ENCODE measurements at regions not wholly inside any gene's neighbourhood (a gene's known extent, or its start where the extent isn't known, plus 50 kb on each side); places are given as distances from the start of the nearest gene placed in this dataset.
"Not testable (repeated sequence)": the region's sequence is repeated elsewhere in the genome, so short reads cannot be mapped to it uniquely, and the experiment has no call there.

- Histone ChIP-seq H3K27ac (ENCODE audit: low read depth, low read length) (no peak overlapping the region), H3K4me1 (ENCODE audit: insufficient read depth, low read length) (no peaks in the 10 kb centered on the region), H3K36me3 (ENCODE audit: insufficient read depth, low read length) (no peaks in the 10 kb centered on the region), H3K4me3 (ENCODE audit: insufficient read depth, low read depth, low read length) (no peak overlapping the region), H4K20me1 (ENCODE audit: insufficient read depth, low read length) (no peaks in the 10 kb centered on the region), H3K9me3 (ENCODE audit: insufficient read depth, low read depth, low read length) (no peaks in the 10 kb centered on the region), H2AFZ (ENCODE audit: low read depth, low read length) (no peak overlapping the region), H3K27me3 (ENCODE audit: insufficient read depth, low read length) (no peaks in the 10 kb centered on the region), H3K79me2 (ENCODE audit: insufficient read depth, low read length) (no peaks in the 10 kb centered on the region), H3K9ac (ENCODE audit: low read length) (no peak overlapping the region), H3K4me2 (ENCODE audit: low read length) (no peak overlapping the region)
- H3K27me3 Mint-ChIP-seq (ENCODE audit: low read depth, unreplicated experiment), result no peaks in the 10 kb centered on the region
- no peak overlapping the region for H3K27ac Mint-ChIP-seq (ENCODE audit: unreplicated experiment)
- no peak for TF ChIP-seq EZH2 (IDR thresholded peaks at IDR 0.05; ENCODE audit: insufficient read depth, low read length)
- TF ChIP-seq CTCF (IDR thresholded peaks at IDR 0.05; ENCODE audit: insufficient read depth, low read depth, low read length), result no peak
- DNase-seq (ENCODE audit: low read depth) (no peak), FAIRE-seq (no peak)
- H3K4me1 Mint-ChIP-seq (ENCODE audit: low read depth, unreplicated experiment), result peaks cover 7% of the 10 kb centered on the region
- H3K9me3 Mint-ChIP-seq (ENCODE audit: unreplicated experiment), result peaks cover 5% of the 10 kb centered on the region
- no peak overlapping the region for H3K4me3 Mint-ChIP-seq (ENCODE audit: unreplicated experiment)
- no peaks in the 10 kb centered on the region for H3K36me3 Mint-ChIP-seq (ENCODE audit: low read depth, unreplicated experiment)
Measured at GRCh38 chr2:41206004-41206403, 754.1 kb upstream of the SLC8A1 start.

GRCh38 chr2:41207578-41207977 is 755.7 kb upstream of the SLC8A1 start:
- Histone ChIP-seq H3K79me2 (ENCODE audit: insufficient read depth, low read length) (no peaks in the 10 kb centered on the region), H4K20me1 (ENCODE audit: insufficient read depth, low read length) (no peaks in the 10 kb centered on the region), H2AFZ (ENCODE audit: low read depth, low read length) (no peak overlapping the region), H3K9ac (ENCODE audit: low read length) (no peak overlapping the region), H3K4me2 (ENCODE audit: low read length) (no peak overlapping the region), H3K4me1 (ENCODE audit: insufficient read depth, low read length) (no peaks in the 10 kb centered on the region), H3K27me3 (ENCODE audit: insufficient read depth, low read length) (no peaks in the 10 kb centered on the region), H3K27ac (ENCODE audit: low read depth, low read length) (no peak overlapping the region), H3K9me3 (ENCODE audit: insufficient read depth, low read depth, low read length) (peaks cover 2% of the 10 kb centered on the region), H3K4me3 (ENCODE audit: insufficient read depth, low read depth, low read length) (no peak overlapping the region), H3K36me3 (ENCODE audit: insufficient read depth, low read length) (no peaks in the 10 kb centered on the region)
- peaks cover 6% of the 10 kb centered on the region for H3K4me1 Mint-ChIP-seq (ENCODE audit: low read depth, unreplicated experiment)
- TF ChIP-seq CTCF (IDR thresholded peaks at IDR 0.05; ENCODE audit: insufficient read depth, low read depth, low read length), result no peak
- no peak for TF ChIP-seq EZH2 (IDR thresholded peaks at IDR 0.05; ENCODE audit: insufficient read depth, low read length)
- no peak for DNase-seq (ENCODE audit: low read depth)
- no peak for FAIRE-seq
- no peak overlapping the region for H3K27ac Mint-ChIP-seq (ENCODE audit: unreplicated experiment)
- H3K36me3 Mint-ChIP-seq (ENCODE audit: low read depth, unreplicated experiment), result no peaks in the 10 kb centered on the region
- no peaks in the 10 kb centered on the region for H3K27me3 Mint-ChIP-seq (ENCODE audit: low read depth, unreplicated experiment)
- no peak overlapping the region for H3K4me3 Mint-ChIP-seq (ENCODE audit: unreplicated experiment)
- peaks cover 5% of the 10 kb centered on the region for H3K9me3 Mint-ChIP-seq (ENCODE audit: unreplicated experiment)

GRCh38 chr2:41210030-41210429 is 758.1 kb upstream of the SLC8A1 start:
- not testable (repeated sequence) for H3K9me3 ChIP-seq (ENCODE audit: insufficient read depth, low read depth, low read length); H3K4me3 ChIP-seq (ENCODE audit: insufficient read depth, low read depth, low read length); H3K4me1 Mint-ChIP-seq (ENCODE audit: low read depth, unreplicated experiment); H3K27ac Mint-ChIP-seq (ENCODE audit: unreplicated experiment); DNase-seq (ENCODE audit: low read depth); FAIRE-seq; H2AFZ ChIP-seq (ENCODE audit: low read depth, low read length); H3K27me3 ChIP-seq (ENCODE audit: insufficient read depth, low read length); H3K79me2 ChIP-seq (ENCODE audit: insufficient read depth, low read length); H3K4me1 ChIP-seq (ENCODE audit: insufficient read depth, low read length); H3K36me3 Mint-ChIP-seq (ENCODE audit: low read depth, unreplicated experiment); H3K27ac ChIP-seq (ENCODE audit: low read depth, low read length); H3K4me3 Mint-ChIP-seq (ENCODE audit: unreplicated experiment); H3K9me3 Mint-ChIP-seq (ENCODE audit: unreplicated experiment); H3K36me3 ChIP-seq (ENCODE audit: insufficient read depth, low read length); H3K4me2 ChIP-seq (ENCODE audit: low read length); H3K9ac ChIP-seq (ENCODE audit: low read length); H3K27me3 Mint-ChIP-seq (ENCODE audit: low read depth, unreplicated experiment); H4K20me1 ChIP-seq (ENCODE audit: insufficient read depth, low read length)

Data from astrocyte (in vitro differentiated cells and primary cell).